ENCODE measurements at regions not wholly inside any gene's neighbourhood (a gene's known extent, or its start where the extent isn't known, plus 50 kb on each side); places are given as distances from the start of the nearest gene placed in this dataset.

- Histone ChIP-seq H3K79me2 (ENCODE audit: control insufficient read depth, insufficient read depth, low read length) (no peaks in the 10 kb centered on the region), H4K20me1 (ENCODE audit: control insufficient read depth, insufficient read depth, low read length, poor library complexity, severe bottlenecking) (no peaks in the 10 kb centered on the region), H3K4me1 (ENCODE audit: control insufficient read depth in 2 of 2, insufficient read depth in 2 of 2, low read length in 2 of 2) (no peaks in the 10 kb centered on the region), H3K4me2 (replicated peaks; ENCODE audit: low read depth, low read length, poor library complexity, severe bottlenecking) (no peak overlapping the region), H3K36me3 (replicated peaks in 1 of 2; ENCODE audit: control extremely low read depth in 1 of 2, control insufficient read depth in 1 of 2, extremely low read depth in 1 of 2, insufficient read depth in 2 of 2, low read length in 1 of 2) (no peaks in the 10 kb centered on the region), H3K4me3 (ENCODE audit: control extremely low read depth in 1 of 5, extremely low read depth in 1 of 5, insufficient read depth in 1 of 5, low read depth in 2 of 5, low read length in 4 of 5) (no peak overlapping the region), H3K27me3 (replicated peaks in 1 of 4; ENCODE audit: control extremely low read depth in 1 of 4, control insufficient read depth in 3 of 4, insufficient read depth in 4 of 4, low read length in 3 of 4) (no peaks in the 10 kb centered on the region), H2AFZ (ENCODE audit: insufficient read depth, low read depth, low read length, poor library complexity, severe bottlenecking) (no peak overlapping the region), H3K27ac (ENCODE audit: low read length in 2 of 2) (no peak overlapping the region), H3K9me3 (ENCODE audit: control extremely low read depth in 1 of 3, control insufficient read depth in 2 of 3, insufficient read depth in 1 of 3, low read length in 2 of 3) (no peaks in the 10 kb centered on the region), H3K9ac (ENCODE audit: low read length) (no peak overlapping the region)
- Mint-ChIP-seq H3K9me3 (ENCODE audit: insufficient read depth) (no peaks in the 10 kb centered on the region), H3K4me1 (no peaks in the 10 kb centered on the region), H3K27me3 (no peaks in the 10 kb centered on the region), H3K4me3 (no peak overlapping the region), H3K27ac (no peak overlapping the region)
- ChIA-PET CTCF (no interaction called here), POLR2A (no interaction called here)
- DNase-seq (no peak), ATAC-seq (ENCODE audit: low read depth) (no peak)
- TF ChIP-seq CTCF (IDR thresholded peaks at IDR 0.05) (no peak), EZH2 (IDR thresholded peaks at IDR 0.05; ENCODE audit: borderline replicate concordance, insufficient read depth, low read depth, low read length, poor library complexity, severe bottlenecking) (no peak)
- no CpG with 5 or more reads among the region's 5 CpGs for WGBS (ENCODE audit: insufficient coverage)
- intact Hi-C loops (cut with micrococcal nuclease), result no loop called here
These were observed 1126.9 kb downstream of the STPG2 start for GRCh38 chr4:97016186-97016907.

- ATAC-seq (ENCODE audit: low read depth) (no peak), DNase-seq (no peak)
- ChIA-PET CTCF (no interaction called here), POLR2A (no interaction called here)
- H3K4me3 ChIP-seq (ENCODE audit: control extremely low read depth in 1 of 5, extremely low read depth in 1 of 5, insufficient read depth in 1 of 5, low read depth in 2 of 5, low read length in 4 of 5), result no peak overlapping the region
- Mint-ChIP-seq H3K9me3 (ENCODE audit: insufficient read depth) (no peaks in the 10 kb centered on the region), H3K27ac (no peak overlapping the region), H3K4me1 (no peaks in the 10 kb centered on the region), H3K4me3 (no peak overlapping the region), H3K27me3 (no peaks in the 10 kb centered on the region)
- no peak overlapping the region for H3K9ac ChIP-seq (ENCODE audit: low read length)
- no peak overlapping the region for H3K27ac ChIP-seq (ENCODE audit: low read length in 2 of 2)
- no peaks in the 10 kb centered on the region for H4K20me1 ChIP-seq (ENCODE audit: control insufficient read depth, insufficient read depth, low read length, poor library complexity, severe bottlenecking)
- H3K79me2 ChIP-seq (ENCODE audit: control insufficient read depth, insufficient read depth, low read length), result no peaks in the 10 kb centered on the region
- no peak overlapping the region for H3K4me2 ChIP-seq (replicated peaks; ENCODE audit: low read depth, low read length, poor library complexity, severe bottlenecking)
- peaks cover 0 to 3% (median 0%) of the 10 kb centered on the region in 3 donors for H3K9me3 ChIP-seq (ENCODE audit: control extremely low read depth in 1 of 3, control insufficient read depth in 2 of 3, insufficient read depth in 1 of 3, low read length in 2 of 3)
- WGBS (ENCODE audit: insufficient coverage), result 70% methylated on average over 1 of the region's 2 CpGs
- H3K4me1 ChIP-seq (ENCODE audit: control insufficient read depth in 2 of 2, insufficient read depth in 2 of 2, low read length in 2 of 2), result no peaks in the 10 kb centered on the region
- H2AFZ ChIP-seq (ENCODE audit: insufficient read depth, low read depth, low read length, poor library complexity, severe bottlenecking), result no peak overlapping the region
- H3K27me3 ChIP-seq (replicated peaks in 1 of 4; ENCODE audit: control extremely low read depth in 1 of 4, control insufficient read depth in 3 of 4, insufficient read depth in 4 of 4, low read length in 3 of 4), result no peaks in the 10 kb centered on the region
- TF ChIP-seq CTCF (IDR thresholded peaks at IDR 0.05) (no peak), EZH2 (IDR thresholded peaks at IDR 0.05; ENCODE audit: borderline replicate concordance, insufficient read depth, low read depth, low read length, poor library complexity, severe bottlenecking) (no peak)
- H3K36me3 ChIP-seq (replicated peaks in 1 of 2; ENCODE audit: control extremely low read depth in 1 of 2, control insufficient read depth in 1 of 2, extremely low read depth in 1 of 2, insufficient read depth in 2 of 2, low read length in 1 of 2), result no peaks in the 10 kb centered on the region
- intact Hi-C loops (cut with micrococcal nuclease), result no loop called here
These were observed 1115.4 kb downstream of the STPG2 start for GRCh38 chr4:97027728-97028410.
